Mucosa of descending colon (tissue), 3 donors: ENCODE measurements at regions not wholly inside any gene's neighbourhood (a gene's known extent, or its start where the extent isn't known, plus 50 kb on each side); places are given as distances from the start of the nearest gene placed in this dataset.

Experiments
- ATAC-seq: fragments of 200-7000 bp; cut with Tn5 transposase; one replicate; pipeline ENCODE4 v1.9.1; 2020; ENCODE audit warnings: mild to moderate bottlenecking, moderate library complexity
- DNase-seq, 3 donors: peaks; one replicate each; pipeline ENCODE4 v3.0.0-alpha.2; 2020
- H3K36me3 ChIP-seq: fragments of 200-600 bp; one replicate; pipeline ENCODE4 v1.8.0; 2021; ENCODE audit warnings: low read depth, mild to moderate bottlenecking
- H3K4me1 ChIP-seq: fragments of 200-600 bp; one replicate; pipeline ENCODE4 v1.8.0; 2021; ENCODE audit warnings: low read depth, mild to moderate bottlenecking
- H3K4me3 ChIP-seq: fragments of 200-600 bp; one replicate; pipeline ENCODE4 v1.8.0; 2021; ENCODE audit warnings: mild to moderate bottlenecking
- H3K9me3 ChIP-seq: fragments of 200-600 bp; one replicate; pipeline ENCODE4 v1.8.0; 2021; ENCODE audit warnings: mild to moderate bottlenecking
- intact Hi-C, 2 donors: fragments of 100-400 bp; cut with DNase I in 1 of 2; cut with micrococcal nuclease in 1 of 2; formaldehyde crosslinking; loops; one replicate each; pipeline versions ENCODE4 v1.11.0 to v1.11.1; 2022; cut with DNase I, micrococcal nuclease
- TF ChIP-seq, protein P1 (sequence below): fragments of 200-600 bp; IDR thresholded peaks from one replicate; pipeline ENCODE4 v1.8.0; 2022; ENCODE audit warnings: antibody characterized with exemption, mild to moderate bottlenecking
- donor health status: DM: no; HTN: no; CAD: no; lungs with moderate emphysema.
- donor health status: DM: no; HTN: no; CAD: no.
- donor health status: DM: no; HTN: yes; CAD: no.

DNA sequence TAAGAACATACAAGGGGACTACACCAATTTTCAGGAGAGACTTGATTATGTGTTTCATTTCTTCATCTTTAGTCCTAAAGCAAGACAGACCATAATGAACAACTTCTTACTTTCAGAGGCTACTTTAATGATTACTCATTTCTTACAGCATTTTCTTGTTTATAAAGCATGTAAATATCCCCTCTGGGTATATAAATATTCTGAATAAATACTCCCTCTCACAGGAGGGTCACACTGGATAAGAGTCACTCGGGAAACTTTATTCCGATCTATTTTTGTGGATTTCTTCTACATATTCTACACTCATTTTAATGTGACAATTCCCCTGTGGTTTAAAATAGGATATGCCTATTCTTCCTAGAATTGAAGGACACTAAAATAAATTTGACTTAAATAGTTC, 228.9 kb upstream of the RPS6KA3 start:
- intact Hi-C loops = no loop called here
- TF ChIP-seq, protein P1, sequence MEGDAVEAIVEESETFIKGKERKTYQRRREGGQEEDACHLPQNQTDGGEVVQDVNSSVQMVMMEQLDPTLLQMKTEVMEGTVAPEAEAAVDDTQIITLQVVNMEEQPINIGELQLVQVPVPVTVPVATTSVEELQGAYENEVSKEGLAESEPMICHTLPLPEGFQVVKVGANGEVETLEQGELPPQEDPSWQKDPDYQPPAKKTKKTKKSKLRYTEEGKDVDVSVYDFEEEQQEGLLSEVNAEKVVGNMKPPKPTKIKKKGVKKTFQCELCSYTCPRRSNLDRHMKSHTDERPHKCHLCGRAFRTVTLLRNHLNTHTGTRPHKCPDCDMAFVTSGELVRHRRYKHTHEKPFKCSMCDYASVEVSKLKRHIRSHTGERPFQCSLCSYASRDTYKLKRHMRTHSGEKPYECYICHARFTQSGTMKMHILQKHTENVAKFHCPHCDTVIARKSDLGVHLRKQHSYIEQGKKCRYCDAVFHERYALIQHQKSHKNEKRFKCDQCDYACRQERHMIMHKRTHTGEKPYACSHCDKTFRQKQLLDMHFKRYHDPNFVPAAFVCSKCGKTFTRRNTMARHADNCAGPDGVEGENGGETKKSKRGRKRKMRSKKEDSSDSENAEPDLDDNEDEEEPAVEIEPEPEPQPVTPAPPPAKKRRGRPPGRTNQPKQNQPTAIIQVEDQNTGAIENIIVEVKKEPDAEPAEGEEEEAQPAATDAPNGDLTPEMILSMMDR = no peak
- Histone ChIP-seq H3K4me3 (no peak overlapping the region), H3K9me3 (no peaks in the 10 kb centered on the region), H3K36me3 (no peaks in the 10 kb centered on the region), H3K4me1 (no peaks in the 10 kb centered on the region)
- DNase-seq (no peak), ATAC-seq (no peak)

DNA sequence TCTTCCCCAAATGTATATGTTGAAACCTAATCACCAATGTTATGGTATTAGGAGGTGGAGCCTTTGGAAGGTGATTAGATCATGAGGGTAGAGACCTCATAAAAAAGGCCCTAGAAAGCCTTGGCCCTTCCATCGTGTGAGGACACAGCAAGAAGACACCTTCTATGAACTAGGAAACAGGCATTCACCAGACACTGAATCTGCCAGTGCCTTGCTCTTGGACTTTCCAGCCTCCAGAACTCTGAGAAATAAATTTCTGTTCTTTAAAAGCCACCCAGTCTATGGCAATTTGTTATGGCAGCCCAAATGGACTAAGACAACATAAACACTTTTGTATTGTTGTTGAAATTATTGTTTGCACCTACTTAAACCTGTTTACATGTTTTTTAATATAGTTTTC, 221.8 kb upstream of the RPS6KA3 start:
- no peak for ATAC-seq
- H3K4me1 ChIP-seq = no peaks in the 10 kb centered on the region
- DNase-seq = no peak
- TF ChIP-seq, protein P1 = no peak
- H3K9me3 ChIP-seq = no peaks in the 10 kb centered on the region
- H3K4me3 ChIP-seq = no peak overlapping the region
- intact Hi-C loops = no loop called here
- no peaks in the 10 kb centered on the region for H3K36me3 ChIP-seq

- Histone ChIP-seq H3K4me1 (no peaks in the 10 kb centered on the region), H3K4me3 (no peak overlapping the region), H3K36me3 (no peaks in the 10 kb centered on the region), H3K9me3 (no peaks in the 10 kb centered on the region)
- intact Hi-C loops = no loop called here
- DNase-seq (no peak), ATAC-seq (no peak)
- TF ChIP-seq, protein P1 = no peak
Measured at GRCh38 chrX:20487227-20487626, 220.5 kb upstream of the RPS6KA3 start.

GRCh38 chrX:20481632-20482031, 214.9 kb upstream of the RPS6KA3 start:
- intact Hi-C loops = no loop called here
- no peaks in the 10 kb centered on the region for H3K36me3 ChIP-seq
- no peak overlapping the region for H3K4me3 ChIP-seq
- ATAC-seq (no peak), DNase-seq (no peak)
- TF ChIP-seq, protein P1 = no peak
- peaks cover 3% of the 10 kb centered on the region for H3K4me1 ChIP-seq
- H3K9me3 ChIP-seq = no peaks in the 10 kb centered on the region

- no peak overlapping the region for H3K4me3 ChIP-seq
- no peak for DNase-seq
- TF ChIP-seq, protein P1 = no peak
- intact Hi-C loops = no loop called here
- peak; percentile 48 for ATAC-seq
- H3K36me3 ChIP-seq = no peaks in the 10 kb centered on the region
- H3K4me1 ChIP-seq = peaks cover 3% of the 10 kb centered on the region
- H3K9me3 ChIP-seq = no peaks in the 10 kb centered on the region
Measured at GRCh38 chrX:20479896-20480295, 213.2 kb upstream of the RPS6KA3 start.

GRCh38 chrX:20479048-20479447, 212.3 kb upstream of the RPS6KA3 start:
- TF ChIP-seq, protein P1 = no peak
- DNase-seq (no peak), ATAC-seq (no peak)
- Histone ChIP-seq H3K4me1 (peaks cover 3% of the 10 kb centered on the region), H3K9me3 (no peaks in the 10 kb centered on the region), H3K4me3 (no peak overlapping the region), H3K36me3 (no peaks in the 10 kb centered on the region)
- intact Hi-C loops = no loop called here
